Body of pancreas (tissue), 4 donors: ENCODE measurements at regions not wholly inside any gene's neighbourhood (a gene's known extent, or its start where the extent isn't known, plus 50 kb on each side); places are given as distances from the start of the nearest gene placed in this dataset.
"Not testable (repeated sequence)": the region's sequence is repeated elsewhere in the genome, so short reads cannot be mapped to it uniquely, and the experiment has no call there.

Source experiments
- ATAC-seq: fragments of 150-250 bp; one replicate; pipeline ENCODE4 v1.9.1; 2016
- DNase-seq, 4 donors: peaks; one replicate each; pipeline ENCODE4 v3.0.0-alpha.2; 2019
- H3K27ac ChIP-seq, 4 donors: fragments of 200-600 bp; sonication (generic); 1 replicate in 3 of 4; 2 replicates in 1 of 4; pipeline versions ENCODE4 v1.5.1 to v1.6.1; 2016 to 2019; ENCODE audit warnings: mild to moderate bottlenecking in 1 of 4, mixed read lengths in 1 of 4, moderate library complexity in 1 of 4
- H3K27me3 ChIP-seq, 2 donors: fragments of 200-600 bp; sonication (generic); one replicate each; pipeline ENCODE4 v1.6.0; 2016; ENCODE audit warnings: mild to moderate bottlenecking in 1 of 2
- H3K36me3 ChIP-seq, 2 donors: fragments of 200-600 bp; sonication (generic); replicated peaks in 1 of 2; 2 replicates each; pipeline ENCODE4 v1.5.1; 2016; ENCODE audit warnings: low read depth in 2 of 2; ENCODE audit not compliant: insufficient read depth in 1 of 2
- H3K4me1 ChIP-seq: fragments of 200-600 bp; sonication (generic); one replicate; pipeline ENCODE4 v1.6.0; 2016
- H3K4me3 ChIP-seq, 2 donors: fragments of 200-600 bp; sonication (generic); 1 replicate in 1 of 2; 2 replicates in 1 of 2; pipeline ENCODE4 v1.5.1; 2016 to 2019
- H3K9me3 ChIP-seq, 3 donors: fragments of 200-600 bp; sonication (generic); 1 replicate in 2 of 3; 2 replicates in 1 of 3; pipeline ENCODE4 v1.5.1; 2016
- CTCF ChIP-seq, 7 experiments: fragments of 450-650 bp in 4 of 7; fragments of 200-600 bp in 3 of 7; sonication (generic) in 3 of 7; IDR thresholded peaks; one replicate each; pipeline ENCODE4 v1.5.1; 2016 to 2019; ENCODE audit warnings: antibody characterized with exemption in 7 of 7
- POLR2A ChIP-seq, 3 donors: fragments of 450-650 bp; IDR thresholded peaks; one replicate each; pipeline ENCODE4 v1.6.1; 2016; ENCODE audit warnings: antibody characterized with exemption in 3 of 3, mild to moderate bottlenecking in 2 of 3
- WGBS, 2 donors: methylation state at CpG; one replicate each; pipeline ENCODE4 v1.1.5; 2017; 5-methylcytosine and 5-hydroxymethylcytosine counted together
- intact Hi-C: fragments of 100-400 bp; cut with DNase I; formaldehyde crosslinking; loops from one replicate; pipeline ENCODE4 v1.15.1; 2023

- no peak overlapping the region for H3K4me3 ChIP-seq
- DNase-seq (no peak), ATAC-seq (no peak)
Measured at GRCh38 chr6:61100072-61100471, 1186.0 kb downstream of the KHDRBS2 start.

GRCh38 chr6:61099561-61099960, 1186.5 kb downstream of the KHDRBS2 start:
- 52 to 55% methylated on average over 1 of the region's 1 CpG for WGBS, 2 donors
- intact Hi-C loops, H3K9me3 ChIP-seq, H3K27ac ChIP-seq, DNase-seq, H3K4me3 ChIP-seq, H3K36me3 ChIP-seq, H3K4me1 ChIP-seq, ATAC-seq, H3K27me3 ChIP-seq: not testable (repeated sequence)

More at GRCh38 chr6:61100072-61100471, 1186.0 kb downstream of the KHDRBS2 start:
- intact Hi-C loops = no loop called here
- no peaks in the 10 kb centered on the region for H3K36me3 ChIP-seq
- no peak overlapping the region for H3K27ac ChIP-seq
- H3K4me1 ChIP-seq = no peaks in the 10 kb centered on the region
- no peak for TF ChIP-seq POLR2A (IDR thresholded peaks at IDR 0.05)
- H3K9me3 ChIP-seq = no peaks in the 10 kb centered on the region
- no peaks in the 10 kb centered on the region for H3K27me3 ChIP-seq

- H3K4me3 ChIP-seq, H3K36me3 ChIP-seq, H3K9me3 ChIP-seq, DNase-seq, H3K27me3 ChIP-seq, H3K27ac ChIP-seq, ATAC-seq, H3K4me1 ChIP-seq, intact Hi-C loops: not testable (repeated sequence)
- WGBS, 2 donors = 38 to 45% methylated on average over 1 of the region's 1 CpG
Measured at GRCh38 chr6:61087986-61088385, 1198.0 kb downstream of the KHDRBS2 start.

- WGBS, 2 donors = 51 to 64% methylated on average over 3 of the region's 3 CpGs
- Histone ChIP-seq H3K36me3 (no peaks in the 10 kb centered on the region), H3K9me3 (no peaks in the 10 kb centered on the region), H3K4me1 (no peaks in the 10 kb centered on the region), H3K27me3 (no peaks in the 10 kb centered on the region), H3K27ac (no peak overlapping the region), H3K4me3 (no peak overlapping the region)
- DNase-seq (no peak), ATAC-seq (no peak)
- TF ChIP-seq POLR2A (IDR thresholded peaks at IDR 0.05) = no peak
- no peak for TF ChIP-seq CTCF (IDR thresholded peaks at IDR 0.05)
- intact Hi-C loops = no loop called here
Measured at GRCh38 chr6:61044011-61044410, 1242.0 kb downstream of the KHDRBS2 start.
